Prostate gland (tissue), 2 donors: ENCODE measurements at regions not wholly inside any gene's neighbourhood (a gene's known extent, or its start where the extent isn't known, plus 50 kb on each side); places are given as distances from the start of the nearest gene placed in this dataset.

Experiments
- POLR2A ChIP-seq: fragments of 450-650 bp; IDR thresholded peaks from one replicate; pipeline ENCODE4 v1.6.1; 2016; ENCODE audit warnings: antibody characterized with exemption, mild to moderate bottlenecking
- TF ChIP-seq, protein P1 (sequence below), 4 experiments: fragments of 200-600 bp in 2 of 4; fragments of 450-650 bp in 2 of 4; sonication (generic) in 2 of 4; IDR thresholded peaks; 1 replicate in 3 of 4; 2 replicates in 1 of 4; pipeline ENCODE4 v1.5.1; 2016 to 2019; ENCODE audit warnings: antibody characterized with exemption in 4 of 4, mild to moderate bottlenecking in 2 of 4, moderate library complexity in 2 of 4

DNA sequence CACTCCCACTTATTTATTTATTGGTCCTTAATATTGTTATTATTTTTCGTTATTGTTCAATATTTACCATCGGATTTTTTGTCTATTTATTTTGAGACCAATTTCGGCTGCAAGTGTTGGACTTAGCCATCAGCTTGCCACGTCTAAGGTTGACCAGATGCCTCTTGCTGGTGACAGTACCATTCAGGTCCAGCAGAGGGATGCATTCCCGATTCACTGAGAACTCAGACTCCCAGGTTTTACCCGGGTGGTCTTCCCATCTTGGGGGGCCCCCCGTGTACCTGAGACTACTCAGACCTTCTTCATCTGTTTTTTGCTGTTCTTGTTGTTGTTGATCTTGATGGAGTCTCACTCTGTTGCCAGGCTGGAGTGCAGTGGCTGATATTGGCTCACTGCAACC is 1435.2 kb downstream of the UQCRFS1 start:
- TF ChIP-seq, protein P1, sequence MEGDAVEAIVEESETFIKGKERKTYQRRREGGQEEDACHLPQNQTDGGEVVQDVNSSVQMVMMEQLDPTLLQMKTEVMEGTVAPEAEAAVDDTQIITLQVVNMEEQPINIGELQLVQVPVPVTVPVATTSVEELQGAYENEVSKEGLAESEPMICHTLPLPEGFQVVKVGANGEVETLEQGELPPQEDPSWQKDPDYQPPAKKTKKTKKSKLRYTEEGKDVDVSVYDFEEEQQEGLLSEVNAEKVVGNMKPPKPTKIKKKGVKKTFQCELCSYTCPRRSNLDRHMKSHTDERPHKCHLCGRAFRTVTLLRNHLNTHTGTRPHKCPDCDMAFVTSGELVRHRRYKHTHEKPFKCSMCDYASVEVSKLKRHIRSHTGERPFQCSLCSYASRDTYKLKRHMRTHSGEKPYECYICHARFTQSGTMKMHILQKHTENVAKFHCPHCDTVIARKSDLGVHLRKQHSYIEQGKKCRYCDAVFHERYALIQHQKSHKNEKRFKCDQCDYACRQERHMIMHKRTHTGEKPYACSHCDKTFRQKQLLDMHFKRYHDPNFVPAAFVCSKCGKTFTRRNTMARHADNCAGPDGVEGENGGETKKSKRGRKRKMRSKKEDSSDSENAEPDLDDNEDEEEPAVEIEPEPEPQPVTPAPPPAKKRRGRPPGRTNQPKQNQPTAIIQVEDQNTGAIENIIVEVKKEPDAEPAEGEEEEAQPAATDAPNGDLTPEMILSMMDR (IDR thresholded peaks at IDR 0.05): no peak
- TF ChIP-seq POLR2A: no peak
